ENCODE measurements at regions not wholly inside any gene's neighbourhood (a gene's known extent, or its start where the extent isn't known, plus 50 kb on each side); places are given as distances from the start of the nearest gene placed in this dataset.

- no peak overlapping the region for H2AFZ ChIP-seq (ENCODE audit: low read depth)
- H3K4me3 ChIP-seq (ENCODE audit: low read depth in 2 of 2, low read length in 1 of 2) = no peak overlapping the region
- H3K4me2 ChIP-seq = no peak overlapping the region
- ChIA-PET CTCF (no interaction called here), POLR2A (no interaction called here)
- no peak overlapping the region for H3K9ac ChIP-seq
- TF ChIP-seq RCOR1 (IDR thresholded peaks at IDR 0.05; ENCODE audit: low read length) (no peak), EP300 (IDR thresholded peaks at IDR 0.05; ENCODE audit: borderline replicate concordance in 1 of 2, low read depth in 1 of 2, low read length in 1 of 2) (peak in 1 of 2 experiments; percentile 20; a peak in 1 of 4 replicates)
- H3K27ac ChIP-seq (ENCODE audit: low read depth in 2 of 2, low read length in 1 of 2) = peak overlapping the region in 1 of 2 experiments; percentile 72; a peak in 2 of 4 replicates
- no peaks in the 10 kb centered on the region for H3K79me2 ChIP-seq (ENCODE audit: insufficient read depth)
- DNase-seq = peak; percentile 9
- H3K36me3 ChIP-seq (replicated peaks in 1 of 2; ENCODE audit: control insufficient read depth in 1 of 2, insufficient read depth in 2 of 2, low read length in 1 of 2) = no peaks in the 10 kb centered on the region
- H3K9me2 ChIP-seq = no peaks in the 10 kb centered on the region
- H3K9me3 ChIP-seq = no peaks in the 10 kb centered on the region
- H3F3A ChIP-seq (replicated peaks; ENCODE audit: insufficient read depth) = peaks cover 3% of the 10 kb centered on the region
- H3K4me1 ChIP-seq (ENCODE audit: control insufficient read depth in 1 of 2, insufficient read depth in 2 of 2, low read depth in 1 of 2, low read length in 1 of 2) = no peaks in the 10 kb centered on the region; a peak in 1 of 4 replicates
- no peaks in the 10 kb centered on the region for H3K27me3 ChIP-seq (ENCODE audit: insufficient read depth)
- H4K20me1 ChIP-seq (ENCODE audit: insufficient read depth) = no peaks in the 10 kb centered on the region
- 71% methylated on average over 3 of the region's 3 CpGs for WGBS (ENCODE audit: low lambda C conversion rate)
These were observed 118.2 kb upstream of the KITLG start for GRCh38 chr12:88698471-88698870.

- Histone ChIP-seq H3K4me3 (ENCODE audit: low read depth in 2 of 2, low read length in 1 of 2) (no peak overlapping the region), H2AFZ (ENCODE audit: low read depth) (no peak overlapping the region), H3K27me3 (ENCODE audit: insufficient read depth) (no peaks in the 10 kb centered on the region), H3K4me2 (no peak overlapping the region), H3K9me3 (no peaks in the 10 kb centered on the region), H3K4me1 (ENCODE audit: control insufficient read depth in 1 of 2, insufficient read depth in 2 of 2, low read depth in 1 of 2, low read length in 1 of 2) (no peaks in the 10 kb centered on the region; a peak in 1 of 4 replicates), H3K9ac (no peak overlapping the region), H3F3A (replicated peaks; ENCODE audit: insufficient read depth) (no peaks in the 10 kb centered on the region), H3K79me2 (ENCODE audit: insufficient read depth) (no peaks in the 10 kb centered on the region), H3K9me2 (no peaks in the 10 kb centered on the region), H3K36me3 (replicated peaks in 1 of 2; ENCODE audit: control insufficient read depth in 1 of 2, insufficient read depth in 2 of 2, low read length in 1 of 2) (no peaks in the 10 kb centered on the region), H4K20me1 (ENCODE audit: insufficient read depth) (no peaks in the 10 kb centered on the region), H3K27ac (ENCODE audit: low read depth in 2 of 2, low read length in 1 of 2) (no peak overlapping the region)
- CTCF ChIA-PET = interaction anchor here (0.6 kb wide), 1 partner anchor 50 kb away, joined by 3 read pairs; no protein-coding TSS in a partner anchor
- 46% methylated on average over 1 of the region's 1 CpG for WGBS (ENCODE audit: low lambda C conversion rate)
- TF ChIP-seq MXI1 (IDR thresholded peaks at IDR 0.05; ENCODE audit: low read depth, low read length) (no peak), JUND (IDR thresholded peaks at IDR 0.05) (no peak), USF2 (IDR thresholded peaks at IDR 0.05; ENCODE audit: borderline replicate concordance, low read depth, low read length) (no peak), USF1 (IDR thresholded peaks at IDR 0.05; ENCODE audit: borderline replicate concordance, low read depth) (no peak)
- POLR2A ChIA-PET = no interaction called here
- no peak for DNase-seq
These were observed 113.7 kb upstream of the KITLG start for GRCh38 chr12:88693837-88694445.

- Histone ChIP-seq H3F3A (replicated peaks; ENCODE audit: insufficient read depth) (no peaks in the 10 kb centered on the region), H3K4me1 (ENCODE audit: control insufficient read depth in 1 of 2, insufficient read depth in 2 of 2, low read depth in 1 of 2, low read length in 1 of 2) (no peaks in the 10 kb centered on the region), H3K9ac (no peak overlapping the region), H3K9me3 (peaks cover under 1% of the 10 kb centered on the region; the same call in 1 of the 2 replicates), H3K27ac (ENCODE audit: low read depth in 2 of 2, low read length in 1 of 2) (no peak overlapping the region), H3K9me2 (no peaks in the 10 kb centered on the region), H2AFZ (ENCODE audit: low read depth) (no peak overlapping the region; the same call in 1 of the 2 replicates), H3K4me2 (no peak overlapping the region), H3K27me3 (ENCODE audit: insufficient read depth) (no peaks in the 10 kb centered on the region), H3K79me2 (ENCODE audit: insufficient read depth) (no peaks in the 10 kb centered on the region), H3K4me3 (ENCODE audit: low read depth in 2 of 2, low read length in 1 of 2) (no peak overlapping the region), H3K36me3 (replicated peaks in 1 of 2; ENCODE audit: control insufficient read depth in 1 of 2, insufficient read depth in 2 of 2, low read length in 1 of 2) (no peaks in the 10 kb centered on the region), H4K20me1 (ENCODE audit: insufficient read depth) (no peaks in the 10 kb centered on the region)
- no peak for TF ChIP-seq MXI1 (IDR thresholded peaks at IDR 0.05; ENCODE audit: low read depth, low read length)
- TF ChIP-seq YY1 (IDR thresholded peaks at IDR 0.05; ENCODE audit: low read depth) = no peak
- TF ChIP-seq JUND (IDR thresholded peaks at IDR 0.05) = no peak
- no peak for TF ChIP-seq MAX (IDR thresholded peaks at IDR 0.05; ENCODE audit: low read depth)
- TF ChIP-seq GABPA (IDR thresholded peaks at IDR 0.05; ENCODE audit: low read depth) = no peak
- TF ChIP-seq ELF1 (IDR thresholded peaks at IDR 0.05) = no peak
- no peak for DNase-seq
- CTCF ChIA-PET = no interaction called here
- POLR2A ChIA-PET = no interaction called here
These were observed 111.5 kb upstream of the KITLG start for GRCh38 chr12:88691811-88692210.
